ENCODE measurements at regions not wholly inside any gene's neighbourhood (a gene's known extent, or its start where the extent isn't known, plus 50 kb on each side); places are given as distances from the start of the nearest gene placed in this dataset.

DNA sequence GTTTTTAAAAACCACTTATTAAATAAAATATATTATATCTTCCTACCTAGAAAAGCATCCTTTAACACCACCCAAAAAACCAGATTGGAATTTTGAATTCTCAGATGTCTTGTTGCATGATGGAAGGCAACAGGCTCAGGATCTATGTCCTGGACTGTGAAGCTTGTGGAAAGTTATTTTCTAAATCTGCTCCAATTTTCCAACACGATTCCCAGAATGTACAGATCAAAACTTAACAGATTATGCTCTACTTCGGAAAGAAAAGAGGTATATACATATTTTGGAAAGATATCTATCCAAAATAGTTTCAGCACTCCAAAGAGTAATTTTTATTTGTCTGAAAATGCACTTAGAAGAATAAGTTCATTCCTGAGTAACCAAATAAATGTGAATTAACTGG lies 291.7 kb upstream of the EMCN start:
- Histone ChIP-seq H3K4me3 (replicated peaks in 1 of 3; ENCODE audit: insufficient read depth in 1 of 3, low read depth in 1 of 3, low read length in 3 of 3) (no peak overlapping the region), H3K4me1 (ENCODE audit: control insufficient read depth, extremely low read depth, insufficient read depth, low read length) (no peaks in the 10 kb centered on the region), H3K9me1 (replicated peaks; ENCODE audit: control insufficient read depth, extremely low read depth, insufficient read depth, low read length) (no peaks in the 10 kb centered on the region), H3K9ac (replicated peaks; ENCODE audit: extremely low read depth, insufficient read depth, low read length) (no peak overlapping the region), H2AFZ (ENCODE audit: low read depth, low read length) (no peak overlapping the region), H3K36me3 (ENCODE audit: control insufficient read depth in 2 of 2, extremely low read depth in 1 of 2, insufficient read depth in 2 of 2, low read length in 2 of 2) (no peaks in the 10 kb centered on the region), H3K79me2 (ENCODE audit: control insufficient read depth, insufficient read depth, low read length) (no peaks in the 10 kb centered on the region), H4K20me1 (replicated peaks; ENCODE audit: control insufficient read depth, extremely low read depth, insufficient read depth, low read length) (no peaks in the 10 kb centered on the region), H3K27me3 (ENCODE audit: control insufficient read depth in 2 of 2, insufficient read depth in 2 of 2, low read length in 2 of 2) (no peaks in the 10 kb centered on the region), H3K27ac (ENCODE audit: insufficient read depth, low read depth, low read length) (no peak overlapping the region), H3K4me2 (ENCODE audit: insufficient read depth, low read length) (no peak overlapping the region), H3K9me3 (replicated peaks; ENCODE audit: control insufficient read depth, insufficient read depth, low read length) (no peaks in the 10 kb centered on the region)
- TF ChIP-seq CTCF (IDR thresholded peaks at IDR 0.05; ENCODE audit: extremely low read depth in 1 of 2, insufficient read depth in 1 of 2, low read depth in 1 of 2, low read length in 2 of 2) (no peak), POLR2A (IDR thresholded peaks at IDR 0.05; ENCODE audit: low read depth, low read length) (no peak), MYC (IDR thresholded peaks at IDR 0.05; ENCODE audit: low read depth, low read length) (no peak), FOS (IDR thresholded peaks at IDR 0.05; ENCODE audit: borderline replicate concordance, insufficient read depth, low read length) (no peak), MAX (IDR thresholded peaks at IDR 0.05; ENCODE audit: insufficient read depth, insufficient read length) (no peak), GATA2 (IDR thresholded peaks at IDR 0.05; ENCODE audit: insufficient read depth, insufficient read length, low read depth, low read length) (no peak), JUN (IDR thresholded peaks at IDR 0.05; ENCODE audit: borderline replicate concordance, insufficient read depth, insufficient read length, low read depth) (no peak), EZH2 (IDR thresholded peaks at IDR 0.05; ENCODE audit: borderline replicate concordance, low read depth, low read length, severe bottlenecking) (no peak), POLR2AphosphoS5 (IDR thresholded peaks at IDR 0.05; ENCODE audit: insufficient read depth, low read depth, low read length) (no peak)
- BruUV-seq (replicated peaks): no TSS peak
- FAIRE-seq (no peak), DNase-seq (ENCODE audit: low read depth, low spot score) (no peak)
- dilution Hi-C loops (cut with MboI; ENCODE audit: extremely low pct_ligation_motif_present, low sequenced_read_pairs) (no loop called here), intact Hi-C loops (cut with micrococcal nuclease) (no loop called here)
- ChIA-PET CTCF (no interaction called here), POLR2A (no interaction called here)

Measured in endothelial cell of umbilical vein (primary cell).